H1 (cell line): ENCODE measurements at regions not wholly inside any gene's neighbourhood (a gene's known extent, or its start where the extent isn't known, plus 50 kb on each side); places are given as distances from the start of the nearest gene placed in this dataset.

Experiments used
- CTCF ChIA-PET: fragments of 300-600 bp; sonication (Branson Sonifier 250); formaldehyde crosslinking; loops from one replicate; lab custom pipeline; 2021; ENCODE audit not compliant: partially characterized antibody; lab: Charles Lee
- POLR2A ChIA-PET: fragments of 300-600 bp; sonication (Branson Sonifier 250); formaldehyde crosslinking; loops from one replicate; lab custom pipeline; 2021; ENCODE audit warnings: inconsistent platforms; ENCODE audit not compliant: partially characterized antibody; lab: Charles Lee
- DNase-seq, 2 experiments: peaks; one replicate each; pipeline versions ENCODE4 v3.0.0 to v3.0.0-alpha.2; 2010 to 2022; ENCODE audit warnings: low spot score in 2 of 2, low read depth in 1 of 2, mixed read lengths in 1 of 2
- FAIRE-seq: peaks from 2 replicates; lab custom pipeline; 2011; peaks lifted over from hg19 to GRCh38; lab: Jason Lieb, UNC
- H2AFZ ChIP-seq: 2 replicates; pipeline ENCODE4 v1.8.1; 2012; ENCODE audit warnings: low read length, inconsistent platforms
- H2AK5ac ChIP-seq: 2 replicates; pipeline ENCODE4 v1.6.1; 2013; ENCODE audit warnings: low read depth, low read length
- H2BK120ac ChIP-seq: replicated peaks from 2 replicates; pipeline ENCODE3; 2013; ENCODE audit warnings: low read depth, low read length, inconsistent platforms
- H2BK12ac ChIP-seq: 2 replicates; pipeline ENCODE4 v1.6.1; 2013; ENCODE audit warnings: low read depth, low read length
- H2BK15ac ChIP-seq: 2 replicates; pipeline ENCODE4 v1.6.1; 2013; ENCODE audit warnings: low read length
- H2BK20ac ChIP-seq: 2 replicates; pipeline ENCODE4 v1.6.1; 2013; ENCODE audit warnings: low read length
- H2BK5ac ChIP-seq: 2 replicates; pipeline ENCODE4 v1.6.1; 2013; ENCODE audit warnings: low read depth, low read length
- H3K14ac ChIP-seq: 2 replicates; pipeline ENCODE4 v1.6.1; 2013; ENCODE audit warnings: inconsistent platforms; ENCODE audit not compliant: insufficient read length
- H3K18ac ChIP-seq: 2 replicates; pipeline ENCODE4 v1.6.1; 2013; ENCODE audit warnings: low read length; ENCODE audit errors: extremely low read depth
- H3K23ac ChIP-seq: 2 replicates; pipeline ENCODE4 v1.6.1; 2013; ENCODE audit warnings: inconsistent platforms; ENCODE audit not compliant: insufficient read length
- H3K23me2 ChIP-seq: 2 replicates; pipeline ENCODE4 v1.6.1; 2013; ENCODE audit warnings: low read depth, low read length
- H3K27ac ChIP-seq: 2 replicates; pipeline ENCODE4 v1.6.1; 2011; ENCODE audit warnings: low read depth, low read length, inconsistent platforms
- H3K27me3 ChIP-seq, 4 experiments: replicated peaks in 1 of 4; 1 replicate in 1 of 4; 2 replicates in 3 of 4; pipeline versions ENCODE4 v1.6.1 to v1.8.1; 2011 to 2013; ENCODE audit warnings: low read length in 3 of 4, mild to moderate bottlenecking in 3 of 4, inconsistent platforms in 2 of 4, mixed read lengths in 2 of 4, moderate library complexity in 1 of 4; ENCODE audit not compliant: control insufficient read depth in 3 of 4, insufficient read depth in 3 of 4; ENCODE audit errors: extremely low read depth in 1 of 4
- H3K36me3 ChIP-seq, 4 experiments: 2 replicates each; pipeline versions ENCODE4 v1.6.1 to v1.8.1; 2011 to 2013; ENCODE audit warnings: mild to moderate bottlenecking in 4 of 4, low read length in 3 of 4, moderate library complexity in 2 of 4, control low read depth in 1 of 4, inconsistent platforms in 1 of 4; ENCODE audit not compliant: insufficient read depth in 4 of 4, control insufficient read depth in 2 of 4
- H3K4ac ChIP-seq: replicated peaks from 2 replicates; pipeline ENCODE3; 2013; ENCODE audit warnings: low read length, low read depth, mixed read lengths, inconsistent platforms; ENCODE audit not compliant: insufficient read length
- H3K4me1 ChIP-seq, 4 experiments: replicated peaks in 1 of 4; 1 replicate in 1 of 4; 2 replicates in 3 of 4; pipeline versions ENCODE4 v1.6.1 to v1.8.1; 2011 to 2013; ENCODE audit warnings: low read length in 3 of 4, inconsistent platforms in 2 of 4, mixed read lengths in 1 of 4; ENCODE audit not compliant: insufficient read depth in 4 of 4, control insufficient read depth in 3 of 4
- H3K4me2 ChIP-seq, 2 experiments: 2 replicates each; pipeline versions ENCODE4 v1.6.1 to v1.8.1; 2011 to 2013; ENCODE audit warnings: low read depth in 2 of 2, low read length in 2 of 2, control low read depth in 1 of 2, inconsistent platforms in 1 of 2, mild to moderate bottlenecking in 1 of 2; ENCODE audit not compliant: insufficient read depth in 1 of 2
- H3K4me3 ChIP-seq, 4 experiments: fragments of 200-600, 300-600 bp in 1 of 4; sonication (generic), shearing (Covaris generic), sonication (Bioruptor Twin) in 1 of 4; 2 replicates each; pipeline versions ENCODE4 v1.5.1 to v1.8.1; 2011 to 2016; ENCODE audit warnings: low read length in 4 of 4, low read depth in 3 of 4, control low read depth in 2 of 4, inconsistent platforms in 2 of 4, mild to moderate bottlenecking in 2 of 4, mixed read lengths in 1 of 4, moderate library complexity in 1 of 4; ENCODE audit not compliant: insufficient read depth in 2 of 4; ENCODE audit errors: extremely low read depth in 1 of 4
- H3K56ac ChIP-seq: replicated peaks from 2 replicates; pipeline ENCODE3; 2013; ENCODE audit warnings: low read depth, mild to moderate bottlenecking, mixed read lengths, low read length, inconsistent platforms; ENCODE audit not compliant: insufficient read length
- H3K79me1 ChIP-seq: 2 replicates; pipeline ENCODE4 v1.6.1; 2013; ENCODE audit warnings: low read depth, low read length, control low read depth
- H3K79me2 ChIP-seq, 2 experiments: 2 replicates each; pipeline versions ENCODE4 v1.6.1 to v1.8.1; 2012 to 2013; ENCODE audit warnings: low read length in 2 of 2, mild to moderate bottlenecking in 2 of 2, inconsistent platforms in 1 of 2; ENCODE audit not compliant: insufficient read depth in 2 of 2, control insufficient read depth in 1 of 2
- H3K9ac ChIP-seq, 4 experiments: replicated peaks in 1 of 4; 1 replicate in 1 of 4; 2 replicates in 3 of 4; pipeline versions ENCODE4 v1.6.1 to v1.8.1; 2011 to 2013; ENCODE audit warnings: low read depth in 3 of 4, low read length in 3 of 4, control low read depth in 2 of 4, mild to moderate bottlenecking in 2 of 4, moderate library complexity in 2 of 4, inconsistent platforms in 1 of 4; ENCODE audit errors: extremely low read depth in 1 of 4
- H3K9me3 ChIP-seq, 2 experiments: 2 replicates each; pipeline versions ENCODE4 v1.6.1 to v1.8.1; 2012 to 2013; ENCODE audit warnings: mild to moderate bottlenecking in 2 of 2, moderate library complexity in 2 of 2, control low read depth in 1 of 2, inconsistent platforms in 1 of 2, low read depth in 1 of 2, low read length in 1 of 2, mixed read lengths in 1 of 2; ENCODE audit not compliant: insufficient read depth in 2 of 2
- H4K20me1 ChIP-seq, 2 experiments: replicated peaks in 1 of 2; 2 replicates each; pipeline versions ENCODE3 to v1.8.1; 2011 to 2013; ENCODE audit warnings: inconsistent platforms in 2 of 2, low read length in 2 of 2, mild to moderate bottlenecking in 1 of 2; ENCODE audit not compliant: insufficient read depth in 2 of 2, control insufficient read depth in 1 of 2
- H4K5ac ChIP-seq: 2 replicates; pipeline ENCODE4 v1.6.1; 2013; ENCODE audit warnings: low read length, low read depth, mixed read lengths, inconsistent platforms; ENCODE audit not compliant: insufficient read length
- H4K8ac ChIP-seq: 2 replicates; pipeline ENCODE4 v1.8.0; 2013; ENCODE audit warnings: mild to moderate bottlenecking, moderate library complexity, low read length, inconsistent platforms; ENCODE audit not compliant: insufficient read depth; ENCODE audit errors: extremely low read depth
- H4K91ac ChIP-seq: replicated peaks from 2 replicates; pipeline ENCODE3; 2013; ENCODE audit warnings: low read length, mixed read lengths, inconsistent platforms; ENCODE audit not compliant: insufficient read length
- JUN ChIP-seq: IDR thresholded peaks from 2 replicates; pipeline ENCODE4 v1.6.1; 2011; ENCODE audit warnings: low read depth, mild to moderate bottlenecking, improper control_type of control experiment, low read length
- TF ChIP-seq, protein P1 (sequence below): fragments of 300-600 bp; sonication (generic); IDR thresholded peaks from 2 replicates; pipeline ENCODE4 v1.7.1; 2012; ENCODE audit warnings: low read length, moderate library complexity, mild to moderate bottlenecking, inconsistent platforms; ENCODE audit not compliant: insufficient replicate concordance

DNA sequence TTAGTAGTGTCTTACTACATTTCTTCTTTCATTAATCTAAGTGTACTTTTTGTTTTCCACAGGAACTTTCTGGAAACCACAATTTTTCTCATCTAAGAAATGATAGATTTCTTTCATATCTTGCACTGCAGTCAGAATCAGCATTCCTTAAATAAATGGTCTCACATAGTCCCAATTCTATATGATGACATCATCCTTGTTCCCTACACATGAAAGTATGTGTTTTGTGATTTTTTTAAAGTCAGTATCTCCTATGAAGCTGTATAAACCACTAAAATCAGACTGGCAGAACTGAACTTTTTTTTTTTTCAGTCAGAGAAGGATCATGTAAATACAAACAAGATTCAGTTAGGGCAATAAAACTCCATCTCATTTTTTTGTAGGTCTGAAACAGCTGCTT lies 742.6 kb upstream of the CXADR start:
- no peak for FAIRE-seq
- Histone ChIP-seq H3K27me3 (no peaks in the 10 kb centered on the region), H3K9ac (no peak overlapping the region), H3K56ac (no peak overlapping the region), H4K91ac (no peak overlapping the region), H3K14ac (no peak overlapping the region), H3K18ac (no peak overlapping the region), H2AK5ac (no peak overlapping the region), H2AFZ (no peak overlapping the region), H2BK15ac (no peak overlapping the region), H2BK120ac (no peak overlapping the region), H2BK20ac (no peak overlapping the region), H3K4me2 (no peak overlapping the region), H3K4me3 (no peak overlapping the region), H3K4ac (no peak overlapping the region), H3K23me2 (no peaks in the 10 kb centered on the region; the same call in 1 of the 2 replicates), H3K36me3 (no peaks in the 10 kb centered on the region), H2BK12ac (no peak overlapping the region), H3K79me2 (no peaks in the 10 kb centered on the region), H4K5ac (no peak overlapping the region), H3K4me1 (peaks cover 0 to 3% (median 0%) of the 10 kb centered on the region in 4 experiments; a peak in 1 of 7 replicates), H3K27ac (no peak overlapping the region), H4K20me1 (no peaks in the 10 kb centered on the region), H3K23ac (no peak overlapping the region), H3K9me3 (no peaks in the 10 kb centered on the region), H4K8ac (no peak overlapping the region), H3K79me1 (no peaks in the 10 kb centered on the region), H2BK5ac (no peak overlapping the region)
- ChIA-PET CTCF (no interaction called here), POLR2A (no interaction called here)
- no peak for DNase-seq
- no peak for TF ChIP-seq JUN
- TF ChIP-seq, protein P1, sequence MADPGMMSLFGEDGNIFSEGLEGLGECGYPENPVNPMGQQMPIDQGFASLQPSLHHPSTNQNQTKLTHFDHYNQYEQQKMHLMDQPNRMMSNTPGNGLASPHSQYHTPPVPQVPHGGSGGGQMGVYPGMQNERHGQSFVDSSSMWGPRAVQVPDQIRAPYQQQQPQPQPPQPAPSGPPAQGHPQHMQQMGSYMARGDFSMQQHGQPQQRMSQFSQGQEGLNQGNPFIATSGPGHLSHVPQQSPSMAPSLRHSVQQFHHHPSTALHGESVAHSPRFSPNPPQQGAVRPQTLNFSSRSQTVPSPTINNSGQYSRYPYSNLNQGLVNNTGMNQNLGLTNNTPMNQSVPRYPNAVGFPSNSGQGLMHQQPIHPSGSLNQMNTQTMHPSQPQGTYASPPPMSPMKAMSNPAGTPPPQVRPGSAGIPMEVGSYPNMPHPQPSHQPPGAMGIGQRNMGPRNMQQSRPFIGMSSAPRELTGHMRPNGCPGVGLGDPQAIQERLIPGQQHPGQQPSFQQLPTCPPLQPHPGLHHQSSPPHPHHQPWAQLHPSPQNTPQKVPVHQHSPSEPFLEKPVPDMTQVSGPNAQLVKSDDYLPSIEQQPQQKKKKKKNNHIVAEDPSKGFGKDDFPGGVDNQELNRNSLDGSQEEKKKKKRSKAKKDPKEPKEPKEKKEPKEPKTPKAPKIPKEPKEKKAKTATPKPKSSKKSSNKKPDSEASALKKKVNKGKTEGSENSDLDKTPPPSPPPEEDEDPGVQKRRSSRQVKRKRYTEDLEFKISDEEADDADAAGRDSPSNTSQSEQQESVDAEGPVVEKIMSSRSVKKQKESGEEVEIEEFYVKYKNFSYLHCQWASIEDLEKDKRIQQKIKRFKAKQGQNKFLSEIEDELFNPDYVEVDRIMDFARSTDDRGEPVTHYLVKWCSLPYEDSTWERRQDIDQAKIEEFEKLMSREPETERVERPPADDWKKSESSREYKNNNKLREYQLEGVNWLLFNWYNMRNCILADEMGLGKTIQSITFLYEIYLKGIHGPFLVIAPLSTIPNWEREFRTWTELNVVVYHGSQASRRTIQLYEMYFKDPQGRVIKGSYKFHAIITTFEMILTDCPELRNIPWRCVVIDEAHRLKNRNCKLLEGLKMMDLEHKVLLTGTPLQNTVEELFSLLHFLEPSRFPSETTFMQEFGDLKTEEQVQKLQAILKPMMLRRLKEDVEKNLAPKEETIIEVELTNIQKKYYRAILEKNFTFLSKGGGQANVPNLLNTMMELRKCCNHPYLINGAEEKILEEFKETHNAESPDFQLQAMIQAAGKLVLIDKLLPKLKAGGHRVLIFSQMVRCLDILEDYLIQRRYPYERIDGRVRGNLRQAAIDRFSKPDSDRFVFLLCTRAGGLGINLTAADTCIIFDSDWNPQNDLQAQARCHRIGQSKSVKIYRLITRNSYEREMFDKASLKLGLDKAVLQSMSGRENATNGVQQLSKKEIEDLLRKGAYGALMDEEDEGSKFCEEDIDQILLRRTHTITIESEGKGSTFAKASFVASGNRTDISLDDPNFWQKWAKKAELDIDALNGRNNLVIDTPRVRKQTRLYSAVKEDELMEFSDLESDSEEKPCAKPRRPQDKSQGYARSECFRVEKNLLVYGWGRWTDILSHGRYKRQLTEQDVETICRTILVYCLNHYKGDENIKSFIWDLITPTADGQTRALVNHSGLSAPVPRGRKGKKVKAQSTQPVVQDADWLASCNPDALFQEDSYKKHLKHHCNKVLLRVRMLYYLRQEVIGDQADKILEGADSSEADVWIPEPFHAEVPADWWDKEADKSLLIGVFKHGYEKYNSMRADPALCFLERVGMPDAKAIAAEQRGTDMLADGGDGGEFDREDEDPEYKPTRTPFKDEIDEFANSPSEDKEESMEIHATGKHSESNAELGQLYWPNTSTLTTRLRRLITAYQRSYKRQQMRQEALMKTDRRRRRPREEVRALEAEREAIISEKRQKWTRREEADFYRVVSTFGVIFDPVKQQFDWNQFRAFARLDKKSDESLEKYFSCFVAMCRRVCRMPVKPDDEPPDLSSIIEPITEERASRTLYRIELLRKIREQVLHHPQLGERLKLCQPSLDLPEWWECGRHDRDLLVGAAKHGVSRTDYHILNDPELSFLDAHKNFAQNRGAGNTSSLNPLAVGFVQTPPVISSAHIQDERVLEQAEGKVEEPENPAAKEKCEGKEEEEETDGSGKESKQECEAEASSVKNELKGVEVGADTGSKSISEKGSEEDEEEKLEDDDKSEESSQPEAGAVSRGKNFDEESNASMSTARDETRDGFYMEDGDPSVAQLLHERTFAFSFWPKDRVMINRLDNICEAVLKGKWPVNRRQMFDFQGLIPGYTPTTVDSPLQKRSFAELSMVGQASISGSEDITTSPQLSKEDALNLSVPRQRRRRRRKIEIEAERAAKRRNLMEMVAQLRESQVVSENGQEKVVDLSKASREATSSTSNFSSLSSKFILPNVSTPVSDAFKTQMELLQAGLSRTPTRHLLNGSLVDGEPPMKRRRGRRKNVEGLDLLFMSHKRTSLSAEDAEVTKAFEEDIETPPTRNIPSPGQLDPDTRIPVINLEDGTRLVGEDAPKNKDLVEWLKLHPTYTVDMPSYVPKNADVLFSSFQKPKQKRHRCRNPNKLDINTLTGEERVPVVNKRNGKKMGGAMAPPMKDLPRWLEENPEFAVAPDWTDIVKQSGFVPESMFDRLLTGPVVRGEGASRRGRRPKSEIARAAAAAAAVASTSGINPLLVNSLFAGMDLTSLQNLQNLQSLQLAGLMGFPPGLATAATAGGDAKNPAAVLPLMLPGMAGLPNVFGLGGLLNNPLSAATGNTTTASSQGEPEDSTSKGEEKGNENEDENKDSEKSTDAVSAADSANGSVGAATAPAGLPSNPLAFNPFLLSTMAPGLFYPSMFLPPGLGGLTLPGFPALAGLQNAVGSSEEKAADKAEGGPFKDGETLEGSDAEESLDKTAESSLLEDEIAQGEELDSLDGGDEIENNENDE = no peak
